Thymus (tissue), 11 donors: ENCODE measurements at regions not wholly inside any gene's neighbourhood (a gene's known extent, or its start where the extent isn't known, plus 50 kb on each side); places are given as distances from the start of the nearest gene placed in this dataset.

Experiments used
- DNase-seq, 9 donors: peaks; one replicate each; pipeline ENCODE4 v3.0.0-alpha.2; 2013; ENCODE audit warnings: low spot score in 9 of 9, low read depth in 6 of 9, missing footprints in 1 of 9
- H3K27ac ChIP-seq, 2 donors: one replicate each; pipeline ENCODE4 v1.5.1; 2013; ENCODE audit warnings: control low read depth in 1 of 2, low read depth in 1 of 2, low read length in 1 of 2, mild to moderate bottlenecking in 1 of 2, moderate library complexity in 1 of 2
- H3K27me3 ChIP-seq, 2 donors: one replicate each; pipeline ENCODE4 v1.5.1; 2013; ENCODE audit warnings: low read length in 1 of 2; ENCODE audit not compliant: control insufficient read depth in 2 of 2, insufficient read depth in 1 of 2
- H3K36me3 ChIP-seq, 2 donors: one replicate each; pipeline ENCODE4 v1.5.1; 2013; ENCODE audit warnings: low read length in 1 of 2, mild to moderate bottlenecking in 1 of 2, moderate library complexity in 1 of 2; ENCODE audit not compliant: control insufficient read depth in 2 of 2, insufficient read depth in 2 of 2
- H3K4me1 ChIP-seq, 2 donors: one replicate each; pipeline ENCODE4 v1.5.1; 2013; ENCODE audit warnings: low read length in 2 of 2; ENCODE audit not compliant: control insufficient read depth in 2 of 2, insufficient read depth in 2 of 2
- H3K4me3 ChIP-seq, 2 donors: one replicate each; pipeline ENCODE4 v1.5.1; 2013; ENCODE audit warnings: low read length in 2 of 2, control low read depth in 1 of 2, mild to moderate bottlenecking in 1 of 2
- H3K9me3 ChIP-seq, 2 donors: one replicate each; pipeline ENCODE4 v1.5.1; 2013; ENCODE audit warnings: low read length in 1 of 2, mild to moderate bottlenecking in 1 of 2; ENCODE audit not compliant: control insufficient read depth in 2 of 2, insufficient read depth in 1 of 2
- WGBS: extraction: QIAGEN DNeasy Blood & Tissue Kit; methylation state at CpG from one replicate; pipeline ENCODE4 v1.1.7; 2013; 5-methylcytosine and 5-hydroxymethylcytosine counted together
- donor health status: healthy.

DNA sequence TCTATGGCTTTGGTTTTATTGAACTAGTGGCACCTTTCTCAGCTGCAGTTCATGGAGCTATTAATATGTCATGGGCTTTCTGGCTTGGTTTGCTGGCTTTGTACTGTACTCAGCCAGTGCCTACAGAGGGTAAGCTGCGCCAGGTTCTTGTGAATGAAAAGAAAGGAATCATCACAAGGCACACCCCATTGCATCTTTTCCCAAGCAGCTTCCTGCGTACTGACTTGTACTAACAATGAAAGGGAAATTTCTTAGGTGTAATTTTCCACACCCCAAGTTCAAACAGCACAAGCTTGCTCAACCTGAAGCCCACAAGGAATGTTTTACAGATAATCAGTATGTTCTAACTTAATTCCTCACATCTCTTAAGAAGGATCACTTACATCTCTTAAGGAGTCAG, 78.0 kb upstream of the TNFSF18 start:
- Histone ChIP-seq H3K4me3 (no peak overlapping the region), H3K36me3 (no peaks in the 10 kb centered on the region), H3K9me3 (no peaks in the 10 kb centered on the region), H3K27me3 (no peaks in the 10 kb centered on the region), H3K27ac (no peak overlapping the region), H3K4me1 (no peaks in the 10 kb centered on the region)
- WGBS = 98% methylated on average over 2 of the region's 2 CpGs
- DNase-seq = no peak

- no peak overlapping the region for H3K27ac ChIP-seq
- H3K4me3 ChIP-seq = no peak overlapping the region
- no peaks in the 10 kb centered on the region for H3K36me3 ChIP-seq
- no peaks in the 10 kb centered on the region for H3K9me3 ChIP-seq
- 88% methylated on average over 12 of the region's 12 CpGs for WGBS
- peaks cover 0 to 9% of the 10 kb centered on the region in 2 donors for H3K4me1 ChIP-seq
- DNase-seq = no peak
- H3K27me3 ChIP-seq = no peaks in the 10 kb centered on the region
Observed at GRCh38 chr1:173127369-173128307, 76.9 kb upstream of the TNFSF18 start.

DNA sequence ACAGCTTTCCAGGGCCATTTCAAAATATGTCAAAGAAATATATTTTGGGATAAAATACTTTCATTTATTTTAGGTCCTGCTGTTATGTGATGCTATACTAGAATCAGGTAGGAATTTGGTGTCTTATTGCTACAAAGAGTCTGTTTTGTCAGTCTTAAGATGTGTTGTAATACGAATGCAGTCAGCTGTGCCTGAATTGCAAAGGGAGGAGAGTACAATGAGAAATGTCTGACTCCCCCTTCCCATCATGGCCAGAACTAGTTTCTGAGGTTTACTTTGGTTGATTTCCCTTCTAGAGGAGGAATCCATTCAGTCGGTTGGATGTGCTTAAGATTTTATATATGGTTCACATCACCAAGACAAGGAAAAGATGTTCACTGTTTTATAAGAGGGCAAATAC, 75.7 kb upstream of the TNFSF18 start:
- WGBS = 94% methylated on average over 2 of the region's 2 CpGs
- Histone ChIP-seq H3K4me3 (no peak overlapping the region), H3K9me3 (no peaks in the 10 kb centered on the region), H3K27ac (no peak overlapping the region), H3K27me3 (no peaks in the 10 kb centered on the region), H3K4me1 (peaks cover 0 to 9% of the 10 kb centered on the region in 2 donors), H3K36me3 (no peaks in the 10 kb centered on the region)
- DNase-seq = no peak

- H3K27me3 ChIP-seq = no peaks in the 10 kb centered on the region
- DNase-seq = peak in 4 of 9 donors; percentile 7 to 41 (median 14)
- H3K4me3 ChIP-seq = no peak overlapping the region
- peak overlapping the region; percentile 80 to 82 for H3K27ac ChIP-seq
- no peaks in the 10 kb centered on the region for H3K36me3 ChIP-seq
- no peaks in the 10 kb centered on the region for H3K9me3 ChIP-seq
- H3K4me1 ChIP-seq = peaks cover 0 to 9% of the 10 kb centered on the region in 2 donors
- WGBS = 74% methylated on average over 12 of the region's 12 CpGs
Observed at GRCh38 chr1:173122958-173123852, 72.5 kb upstream of the TNFSF18 start.

GRCh38 chr1:173122344-173122935, 71.7 kb upstream of the TNFSF18 start:
- Histone ChIP-seq H3K27ac (peak overlapping the region; percentile 42 to 44), H3K4me1 (peaks cover 0 to 9% of the 10 kb centered on the region in 2 donors), H3K9me3 (no peaks in the 10 kb centered on the region), H3K36me3 (no peaks in the 10 kb centered on the region), H3K4me3 (no peak overlapping the region), H3K27me3 (no peaks in the 10 kb centered on the region)
- WGBS = 80% methylated on average over 2 of the region's 2 CpGs
- no peak for DNase-seq

DNA sequence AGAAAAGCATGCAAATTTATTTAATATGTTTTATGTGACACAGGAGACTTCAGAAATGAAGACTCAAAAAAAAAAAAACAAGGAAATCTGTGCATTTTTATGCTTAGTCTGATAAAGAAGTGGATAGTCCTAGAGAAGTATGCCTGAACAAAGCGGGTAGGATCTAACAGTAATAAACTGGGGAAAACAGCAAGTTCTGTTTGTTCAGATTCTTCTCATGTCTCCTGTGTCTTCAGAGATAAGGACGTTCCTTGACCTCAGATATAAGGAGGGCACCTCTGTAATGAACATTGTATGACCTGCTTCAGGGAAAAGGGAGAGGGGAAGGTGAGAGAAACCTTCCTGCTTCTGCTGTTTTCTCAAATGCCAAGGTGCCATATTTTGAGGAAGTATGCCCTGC, 67.7 kb upstream of the TNFSF18 start:
- 95% methylated on average over 2 of the region's 2 CpGs for WGBS
- no peak for DNase-seq
- H3K4me3 ChIP-seq = no peak overlapping the region
- H3K4me1 ChIP-seq = peaks cover 0 to 7% of the 10 kb centered on the region in 2 donors
- H3K27me3 ChIP-seq = no peaks in the 10 kb centered on the region
- no peaks in the 10 kb centered on the region for H3K9me3 ChIP-seq
- no peaks in the 10 kb centered on the region for H3K36me3 ChIP-seq
- H3K27ac ChIP-seq = no peak overlapping the region

GRCh38 chr1:173117761-173118160, 67.0 kb upstream of the TNFSF18 start:
- Histone ChIP-seq H3K27me3 (no peaks in the 10 kb centered on the region), H3K9me3 (no peaks in the 10 kb centered on the region), H3K4me1 (peaks cover 0 to 1% of the 10 kb centered on the region in 2 donors), H3K4me3 (no peak overlapping the region), H3K36me3 (no peaks in the 10 kb centered on the region), H3K27ac (no peak overlapping the region)
- DNase-seq = no peak
- 94% methylated on average over 2 of the region's 2 CpGs for WGBS

GRCh38 chr1:173117108-173117633, 66.4 kb upstream of the TNFSF18 start:
- no peaks in the 10 kb centered on the region for H3K9me3 ChIP-seq
- WGBS = 84% methylated on average over 1 of the region's 1 CpG
- H3K4me1 ChIP-seq = no peaks in the 10 kb centered on the region
- H3K36me3 ChIP-seq = no peaks in the 10 kb centered on the region
- H3K4me3 ChIP-seq = no peak overlapping the region
- H3K27ac ChIP-seq = no peak overlapping the region
- no peaks in the 10 kb centered on the region for H3K27me3 ChIP-seq
- DNase-seq = no peak
